PC-9 (cell line): ENCODE measurements at regions not wholly inside any gene's neighbourhood (a gene's known extent, or its start where the extent isn't known, plus 50 kb on each side); places are given as distances from the start of the nearest gene placed in this dataset.

Experiments used
- CTCF ChIP-seq: fragments of 200-600 bp; sonication (generic); conservative IDR thresholded peaks from 2 replicates; pipeline ENCODE4 v1.6.1; 2017; ENCODE audit warnings: mixed run types, antibody characterized with exemption, mild to moderate bottlenecking, moderate library complexity
- EZH2 ChIP-seq: fragments of 200-600 bp; sonication (generic); IDR thresholded peaks from 2 replicates; pipeline ENCODE4 v1.8.0; 2017; ENCODE audit warnings: antibody characterized with exemption, low read depth

GRCh38 chr1:221511797-221512196 lies 230.1 kb downstream of the DUSP10 start:
- TF ChIP-seq CTCF (no peak), EZH2 (no peak)
